Neutrophil (primary cell): ENCODE measurements at regions not wholly inside any gene's neighbourhood (a gene's known extent, or its start where the extent isn't known, plus 50 kb on each side); places are given as distances from the start of the nearest gene placed in this dataset.

ENCODE experiments used
- H3K27ac ChIP-seq: fragments of 200-600 bp; sonication (generic); 2 replicates; pipeline ENCODE4 v1.5.1; 2016; ENCODE audit warnings: mild to moderate bottlenecking, moderate library complexity
- H3K27me3 ChIP-seq: fragments of 200-600 bp; sonication (generic); 2 replicates; pipeline ENCODE4 v1.6.0; 2016; ENCODE audit warnings: mild to moderate bottlenecking
- H3K36me3 ChIP-seq: fragments of 200-600 bp; sonication (generic); 2 replicates; pipeline ENCODE4 v1.5.1; 2017
- H3K4me1 ChIP-seq, 2 experiments: fragments of 200-600 bp in 1 of 2; sonication (generic) in 1 of 2; 1 replicate in 1 of 2; 2 replicates in 1 of 2; pipeline versions ENCODE4 v1.5.1 to v1.6.1; 2013 to 2016; ENCODE audit warnings: low read depth in 1 of 2, low read length in 1 of 2, mild to moderate bottlenecking in 1 of 2, moderate library complexity in 1 of 2; ENCODE audit not compliant: control insufficient read depth in 1 of 2, insufficient read depth in 1 of 2
- H3K4me3 ChIP-seq, 2 experiments: fragments of 200-600 bp in 1 of 2; sonication (generic) in 1 of 2; 1 replicate in 1 of 2; 2 replicates in 1 of 2; pipeline ENCODE4 v1.5.1; 2013 to 2016; ENCODE audit warnings: low read depth in 1 of 2, low read length in 1 of 2, mild to moderate bottlenecking in 1 of 2, moderate library complexity in 1 of 2
- H3K9me3 ChIP-seq: fragments of 200-600 bp; sonication (generic); 2 replicates; pipeline ENCODE4 v1.5.1; 2016
- CTCF ChIP-seq: fragments of 200-600 bp; sonication (generic); IDR thresholded peaks from 2 replicates; pipeline ENCODE4 v1.5.1; 2016; ENCODE audit warnings: antibody characterized with exemption

DNA sequence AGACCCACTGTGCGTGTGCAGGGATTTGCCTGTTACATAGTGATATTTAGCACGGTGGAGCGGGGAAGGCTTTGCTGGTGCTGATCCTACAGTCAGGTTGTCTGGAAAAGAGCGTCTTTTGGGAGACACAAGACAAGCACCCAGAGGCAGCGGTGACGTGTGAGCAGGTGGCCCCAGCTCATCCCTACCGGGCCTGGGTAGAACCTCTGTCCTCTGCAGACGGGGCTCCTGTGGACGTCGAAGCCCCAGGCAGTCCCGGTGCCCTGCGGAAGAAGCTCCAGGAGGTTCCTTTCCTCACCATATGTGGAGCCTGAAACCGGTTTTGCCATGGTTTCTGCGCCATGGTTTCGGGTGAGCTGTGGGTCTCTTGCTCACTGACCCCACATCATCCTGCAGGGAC is 68.9 kb upstream of the AFDN start:
- Histone ChIP-seq H3K4me1 (no peaks in the 10 kb centered on the region), H3K9me3 (no peaks in the 10 kb centered on the region), H3K27me3 (no peaks in the 10 kb centered on the region), H3K36me3 (no peaks in the 10 kb centered on the region), H3K27ac (no peak overlapping the region), H3K4me3 (no peak overlapping the region)
- TF ChIP-seq CTCF: no peak

GRCh38 chr6:167758309-167759023 is 68.2 kb upstream of the AFDN start:
- Histone ChIP-seq H3K36me3 (no peaks in the 10 kb centered on the region), H3K4me3 (no peak overlapping the region), H3K27me3 (no peaks in the 10 kb centered on the region), H3K4me1 (no peaks in the 10 kb centered on the region), H3K27ac (no peak overlapping the region), H3K9me3 (no peaks in the 10 kb centered on the region)
- no peak for TF ChIP-seq CTCF

GRCh38 chr6:167759206-167759605 is 67.5 kb upstream of the AFDN start:
- TF ChIP-seq CTCF: no peak
- no peaks in the 10 kb centered on the region for H3K27me3 ChIP-seq
- no peak overlapping the region for H3K27ac ChIP-seq
- no peak overlapping the region for H3K4me3 ChIP-seq
- H3K36me3 ChIP-seq: no peaks in the 10 kb centered on the region
- H3K9me3 ChIP-seq: no peaks in the 10 kb centered on the region
- H3K4me1 ChIP-seq: no peaks in the 10 kb centered on the region

DNA sequence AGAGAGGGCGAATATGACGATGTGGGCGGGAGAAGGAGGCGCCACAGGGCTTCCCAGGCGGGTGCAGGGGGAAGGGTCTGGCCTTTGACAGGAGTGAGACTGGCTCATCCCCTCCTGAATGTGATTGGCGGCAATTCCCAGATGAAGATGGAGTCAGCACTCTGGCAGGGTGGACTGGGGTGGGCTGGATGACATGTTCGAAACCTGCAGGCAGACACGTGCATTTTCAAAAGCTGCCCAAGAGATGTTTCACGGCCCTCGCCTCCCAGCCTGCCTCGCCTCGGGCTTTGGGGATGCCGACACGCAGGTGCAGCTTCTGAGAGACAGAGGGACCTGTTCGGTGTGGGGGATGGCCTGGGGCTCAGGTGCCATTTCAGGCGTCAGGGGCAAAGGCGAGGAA is 66.8 kb upstream of the AFDN start:
- Histone ChIP-seq H3K4me3 (no peak overlapping the region), H3K9me3 (no peaks in the 10 kb centered on the region)
- TF ChIP-seq CTCF: no peak

DNA sequence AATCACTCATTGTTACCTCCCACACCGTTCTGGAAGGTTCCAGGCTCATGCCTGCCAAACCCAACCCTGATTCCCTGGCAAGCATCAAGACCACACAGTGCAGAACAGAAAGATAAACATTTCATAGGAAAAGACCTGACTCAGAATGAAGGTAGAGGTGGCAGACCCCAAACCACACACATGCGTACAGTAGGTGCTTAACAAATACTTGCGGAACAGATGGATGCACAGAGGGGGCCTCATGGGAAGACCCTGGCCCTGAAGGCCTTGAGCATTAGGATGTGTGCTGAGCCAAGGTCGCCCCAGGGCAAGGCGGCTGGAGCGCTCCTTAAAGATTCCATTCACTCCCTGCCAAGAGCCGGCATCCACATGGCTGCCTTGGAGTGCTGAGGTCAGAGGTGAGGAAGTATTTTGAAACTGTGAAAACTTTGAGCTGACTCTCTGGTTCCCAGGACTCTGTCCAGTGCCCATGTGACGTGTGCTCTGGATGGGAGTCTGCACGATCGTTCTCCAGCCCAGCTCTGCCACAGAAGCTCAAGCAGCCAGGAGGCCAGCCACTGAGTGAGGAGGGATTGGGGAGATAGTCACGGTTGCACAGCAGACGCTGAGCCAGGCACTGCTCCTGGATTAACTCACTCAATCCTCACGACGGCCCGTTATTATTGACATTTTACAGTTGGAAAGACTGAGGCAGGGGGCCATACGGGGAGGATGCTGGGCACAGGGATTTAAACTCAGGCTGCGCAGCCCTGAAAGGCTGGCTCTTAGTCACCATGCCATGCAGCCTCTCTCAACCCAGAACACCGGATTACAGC is 65.5 kb upstream of the AFDN start:
- Histone ChIP-seq H3K9me3 (no peaks in the 10 kb centered on the region), H3K27ac (no peak overlapping the region), H3K4me3 (no peak overlapping the region), H3K4me1 (no peaks in the 10 kb centered on the region), H3K36me3 (no peaks in the 10 kb centered on the region), H3K27me3 (no peaks in the 10 kb centered on the region)
- no peak for TF ChIP-seq CTCF

More for the DNA sequence above, 66.8 kb upstream of the AFDN start:
- Histone ChIP-seq H3K27ac (no peak overlapping the region), H3K27me3 (no peaks in the 10 kb centered on the region), H3K36me3 (no peaks in the 10 kb centered on the region), H3K4me1 (no peaks in the 10 kb centered on the region)
